NB4 (cell line): ENCODE measurements at regions not wholly inside any gene's neighbourhood (a gene's known extent, or its start where the extent isn't known, plus 50 kb on each side); places are given as distances from the start of the nearest gene placed in this dataset.
A peak's percentile ranks its signal among the peaks of the same experiment; 100 is the strongest.

Experiments used
- DNase-seq: peaks from one replicate; pipeline ENCODE4 v3.0.0; 2010; ENCODE audit warnings: low read depth
- H3K4me3 ChIP-seq: one replicate; pipeline ENCODE4 v1.5.1; 2011; ENCODE audit warnings: mild to moderate bottlenecking, low read depth, low read length, moderate library complexity
- CTCF ChIP-seq: IDR thresholded peaks from one replicate; pipeline ENCODE4 v1.5.1; 2012; ENCODE audit warnings: low read depth, low read length
- MYC ChIP-seq: IDR thresholded peaks from 2 replicates; pipeline ENCODE4 v1.6.1; 2011; ENCODE audit warnings: low read depth, low read length
- POLR2A ChIP-seq: IDR thresholded peaks from 2 replicates; pipeline ENCODE4 v1.6.1; 2011; ENCODE audit warnings: mild to moderate bottlenecking; ENCODE audit not compliant: insufficient read length; ENCODE audit errors: extremely low read depth
- TF ChIP-seq, protein P1 (sequence below): IDR thresholded peaks from 2 replicates; pipeline ENCODE4 v1.6.1; 2011; ENCODE audit warnings: low read depth, low read length

DNA sequence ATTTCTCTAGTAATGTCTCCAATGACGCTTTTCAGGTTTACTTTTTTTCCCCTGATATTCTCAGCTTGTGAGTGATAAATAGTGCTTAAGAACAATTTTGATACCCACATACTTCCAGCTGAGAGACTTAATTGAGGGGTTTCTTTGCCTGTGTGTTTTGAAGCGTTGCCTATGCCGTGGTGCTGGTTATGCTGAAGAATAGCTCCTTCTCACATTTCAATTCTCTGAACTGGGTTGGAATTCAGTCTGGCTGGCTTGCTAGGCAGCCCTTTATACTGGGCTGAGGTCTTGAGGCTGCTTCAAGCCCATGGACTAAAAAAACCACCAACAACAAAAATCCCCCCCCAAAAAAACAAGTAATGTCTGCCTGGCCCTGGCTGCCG lies 87.4 kb downstream of the CHST2 start:
- DNase-seq = no peak
- no peak overlapping the region for H3K4me3 ChIP-seq
- no peak for TF ChIP-seq POLR2A
- no peak for TF ChIP-seq MYC
- no peak for TF ChIP-seq CTCF
- TF ChIP-seq, protein P1, sequence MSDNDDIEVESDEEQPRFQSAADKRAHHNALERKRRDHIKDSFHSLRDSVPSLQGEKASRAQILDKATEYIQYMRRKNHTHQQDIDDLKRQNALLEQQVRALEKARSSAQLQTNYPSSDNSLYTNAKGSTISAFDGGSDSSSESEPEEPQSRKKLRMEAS = no peak

GRCh38 chr3:143207338-143207961 lies 87.9 kb downstream of the CHST2 start:
- TF ChIP-seq, protein P1 = no peak
- TF ChIP-seq POLR2A (no peak), MYC (no peak), CTCF (no peak)
- DNase-seq = peak; percentile 94

GRCh38 chr3:143208976-143209714 lies 89.6 kb downstream of the CHST2 start:
- DNase-seq = no peak
- H3K4me3 ChIP-seq = no peak overlapping the region
- no peak for TF ChIP-seq CTCF
- TF ChIP-seq, protein P1 = no peak
- no peak for TF ChIP-seq MYC
- no peak for TF ChIP-seq POLR2A

More at GRCh38 chr3:143207338-143207961, 87.9 kb downstream of the CHST2 start:
- no peak overlapping the region for H3K4me3 ChIP-seq

DNA sequence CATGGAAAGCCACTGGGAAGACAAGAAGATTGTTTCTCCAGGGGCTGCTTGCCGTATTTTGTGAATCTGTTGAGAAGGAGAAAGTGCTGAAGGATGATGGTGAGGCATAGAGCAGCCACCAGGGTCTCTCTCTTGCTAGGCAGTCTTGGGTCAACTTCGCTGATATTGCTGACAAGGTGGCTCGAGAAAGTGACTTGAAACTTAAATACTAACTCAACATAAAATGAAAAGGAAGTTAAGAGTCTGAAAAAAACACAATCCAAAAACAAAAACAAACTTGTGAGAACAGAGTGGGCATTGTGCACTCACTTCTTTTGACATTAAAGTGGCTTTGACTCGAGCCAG lies 90.1 kb downstream of the CHST2 start:
- TF ChIP-seq POLR2A = no peak
- TF ChIP-seq MYC = no peak
- DNase-seq = no peak

GRCh38 chr3:143210141-143210540 lies 90.6 kb downstream of the CHST2 start:
- DNase-seq = no peak
- H3K4me3 ChIP-seq = no peak overlapping the region
- TF ChIP-seq, protein P1 = no peak
- no peak for TF ChIP-seq MYC
- TF ChIP-seq POLR2A = no peak
- no peak for TF ChIP-seq CTCF

More for the DNA sequence above, 90.1 kb downstream of the CHST2 start:
- no peak overlapping the region for H3K4me3 ChIP-seq

- TF ChIP-seq CTCF = no peak
- no peak for TF ChIP-seq MYC
- TF ChIP-seq POLR2A = no peak
- TF ChIP-seq, protein P1 = no peak
- no peak for DNase-seq
- no peak overlapping the region for H3K4me3 ChIP-seq
Observed at GRCh38 chr3:143215059-143215458, 95.5 kb downstream of the CHST2 start.
